ENCODE measurements at regions not wholly inside any gene's neighbourhood (a gene's known extent, or its start where the extent isn't known, plus 50 kb on each side); places are given as distances from the start of the nearest gene placed in this dataset.

- no peak for TF ChIP-seq BCLAF1 (IDR thresholded peaks at IDR 0.05)
- peak; percentile 15; the same call in 1 of the 2 replicates for TF ChIP-seq IRF4 (IDR thresholded peaks at IDR 0.05; ENCODE audit: low read depth, low read length)
- TF ChIP-seq SMAD1 (IDR thresholded peaks at IDR 0.05; ENCODE audit: low read depth, partially characterized antibody): no peak
- TF ChIP-seq NFIC (IDR thresholded peaks at IDR 0.05; ENCODE audit: low read depth, low read length): 0 out of 2 replicates have a peak, but pooled peaks have one; percentile 33
- no peak for TF ChIP-seq CHD2 (IDR thresholded peaks at IDR 0.05; ENCODE audit: borderline replicate concordance, low read depth, low read length)
- TF ChIP-seq ATF2 (IDR thresholded peaks at IDR 0.05; ENCODE audit: low read length): 0 out of 2 replicates have a peak, but pooled peaks have one; percentile 17
- no peak for TF ChIP-seq PBX3 (IDR thresholded peaks at IDR 0.05; ENCODE audit: insufficient replicate concordance, low read depth, low read length)
- TF ChIP-seq E2F4 (IDR thresholded peaks at IDR 0.05; ENCODE audit: low read depth, low read length): no peak
- TF ChIP-seq CREB1 (IDR thresholded peaks at IDR 0.05; ENCODE audit: low read depth): no peak
- TF ChIP-seq, protein P1, sequence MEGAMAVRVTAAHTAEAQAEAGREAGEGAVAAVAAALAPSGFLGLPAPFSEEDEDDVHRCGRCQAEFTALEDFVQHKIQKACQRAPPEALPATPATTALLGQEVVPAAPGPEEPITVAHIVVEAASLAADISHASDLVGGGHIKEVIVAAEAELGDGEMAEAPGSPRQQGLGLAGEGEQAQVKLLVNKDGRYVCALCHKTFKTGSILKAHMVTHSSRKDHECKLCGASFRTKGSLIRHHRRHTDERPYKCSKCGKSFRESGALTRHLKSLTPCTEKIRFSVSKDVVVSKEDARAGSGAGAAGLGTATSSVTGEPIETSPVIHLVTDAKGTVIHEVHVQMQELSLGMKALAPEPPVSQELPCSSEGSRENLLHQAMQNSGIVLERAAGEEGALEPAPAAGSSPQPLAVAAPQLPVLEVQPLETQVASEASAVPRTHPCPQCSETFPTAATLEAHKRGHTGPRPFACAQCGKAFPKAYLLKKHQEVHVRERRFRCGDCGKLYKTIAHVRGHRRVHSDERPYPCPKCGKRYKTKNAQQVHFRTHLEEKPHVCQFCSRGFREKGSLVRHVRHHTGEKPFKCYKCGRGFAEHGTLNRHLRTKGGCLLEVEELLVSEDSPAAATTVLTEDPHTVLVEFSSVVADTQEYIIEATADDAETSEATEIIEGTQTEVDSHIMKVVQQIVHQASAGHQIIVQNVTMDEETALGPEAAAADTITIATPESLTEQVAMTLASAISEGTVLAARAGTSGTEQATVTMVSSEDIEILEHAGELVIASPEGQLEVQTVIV (IDR thresholded peaks at IDR 0.05; ENCODE audit: borderline replicate concordance, partially characterized antibody): no peak
- TF ChIP-seq MEF2A (IDR thresholded peaks at IDR 0.05; ENCODE audit: insufficient read depth, low read depth, low read length): 0 out of 2 replicates have a peak, but pooled peaks have one; percentile 7
- no peak for TF ChIP-seq KAT2A (conservative IDR thresholded peaks at IDR 0.05; ENCODE audit: control insufficient read depth, low read depth, low read length)
- TF ChIP-seq, protein P2, sequence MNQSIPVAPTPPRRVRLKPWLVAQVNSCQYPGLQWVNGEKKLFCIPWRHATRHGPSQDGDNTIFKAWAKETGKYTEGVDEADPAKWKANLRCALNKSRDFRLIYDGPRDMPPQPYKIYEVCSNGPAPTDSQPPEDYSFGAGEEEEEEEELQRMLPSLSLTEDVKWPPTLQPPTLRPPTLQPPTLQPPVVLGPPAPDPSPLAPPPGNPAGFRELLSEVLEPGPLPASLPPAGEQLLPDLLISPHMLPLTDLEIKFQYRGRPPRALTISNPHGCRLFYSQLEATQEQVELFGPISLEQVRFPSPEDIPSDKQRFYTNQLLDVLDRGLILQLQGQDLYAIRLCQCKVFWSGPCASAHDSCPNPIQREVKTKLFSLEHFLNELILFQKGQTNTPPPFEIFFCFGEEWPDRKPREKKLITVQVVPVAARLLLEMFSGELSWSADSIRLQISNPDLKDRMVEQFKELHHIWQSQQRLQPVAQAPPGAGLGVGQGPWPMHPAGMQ (IDR thresholded peaks at IDR 0.05; ENCODE audit: borderline replicate concordance): no peak
- no peak for TF ChIP-seq HDGF (IDR thresholded peaks at IDR 0.05)
- TF ChIP-seq ZZZ3 (IDR thresholded peaks at IDR 0.05; ENCODE audit: control insufficient read depth, insufficient read length, low read depth): no peak
- TF ChIP-seq POLR2A (IDR thresholded peaks at IDR 0.05; ENCODE audit: low read depth, low read length): no peak
- no peak for TF ChIP-seq TCF3 (IDR thresholded peaks at IDR 0.05; ENCODE audit: borderline replicate concordance, insufficient read depth, low read depth, low read length)
- TF ChIP-seq NR2C2 (IDR thresholded peaks at IDR 0.05; ENCODE audit: borderline replicate concordance, control insufficient read depth, insufficient read length, low read depth): no peak
- no peak; the same call in 1 of the 2 replicates for TF ChIP-seq ZNF217 (IDR thresholded peaks at IDR 0.05)
- TF ChIP-seq DPF2 (IDR thresholded peaks at IDR 0.05): peak; percentile 92
These were observed 135.1 kb upstream of the ZWINT start (continued) for GRCh38 chr10:56496186-56496486.

Data from GM12878 (cell line).